ENCODE measurements at regions not wholly inside any gene's neighbourhood (a gene's known extent, or its start where the extent isn't known, plus 50 kb on each side); places are given as distances from the start of the nearest gene placed in this dataset.

- no peak for DNase-seq (ENCODE audit: low read depth)
- no peak overlapping the region for H3K4me3 ChIP-seq (ENCODE audit: low read depth, low read length)
- TF ChIP-seq, protein P1, sequence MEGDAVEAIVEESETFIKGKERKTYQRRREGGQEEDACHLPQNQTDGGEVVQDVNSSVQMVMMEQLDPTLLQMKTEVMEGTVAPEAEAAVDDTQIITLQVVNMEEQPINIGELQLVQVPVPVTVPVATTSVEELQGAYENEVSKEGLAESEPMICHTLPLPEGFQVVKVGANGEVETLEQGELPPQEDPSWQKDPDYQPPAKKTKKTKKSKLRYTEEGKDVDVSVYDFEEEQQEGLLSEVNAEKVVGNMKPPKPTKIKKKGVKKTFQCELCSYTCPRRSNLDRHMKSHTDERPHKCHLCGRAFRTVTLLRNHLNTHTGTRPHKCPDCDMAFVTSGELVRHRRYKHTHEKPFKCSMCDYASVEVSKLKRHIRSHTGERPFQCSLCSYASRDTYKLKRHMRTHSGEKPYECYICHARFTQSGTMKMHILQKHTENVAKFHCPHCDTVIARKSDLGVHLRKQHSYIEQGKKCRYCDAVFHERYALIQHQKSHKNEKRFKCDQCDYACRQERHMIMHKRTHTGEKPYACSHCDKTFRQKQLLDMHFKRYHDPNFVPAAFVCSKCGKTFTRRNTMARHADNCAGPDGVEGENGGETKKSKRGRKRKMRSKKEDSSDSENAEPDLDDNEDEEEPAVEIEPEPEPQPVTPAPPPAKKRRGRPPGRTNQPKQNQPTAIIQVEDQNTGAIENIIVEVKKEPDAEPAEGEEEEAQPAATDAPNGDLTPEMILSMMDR (IDR thresholded peaks at IDR 0.05; ENCODE audit: insufficient read depth, low read length) = no peak
These were observed 55.5 kb downstream of the GSPT2 start for GRCh38 chrX:51798701-51799100.

DNA sequence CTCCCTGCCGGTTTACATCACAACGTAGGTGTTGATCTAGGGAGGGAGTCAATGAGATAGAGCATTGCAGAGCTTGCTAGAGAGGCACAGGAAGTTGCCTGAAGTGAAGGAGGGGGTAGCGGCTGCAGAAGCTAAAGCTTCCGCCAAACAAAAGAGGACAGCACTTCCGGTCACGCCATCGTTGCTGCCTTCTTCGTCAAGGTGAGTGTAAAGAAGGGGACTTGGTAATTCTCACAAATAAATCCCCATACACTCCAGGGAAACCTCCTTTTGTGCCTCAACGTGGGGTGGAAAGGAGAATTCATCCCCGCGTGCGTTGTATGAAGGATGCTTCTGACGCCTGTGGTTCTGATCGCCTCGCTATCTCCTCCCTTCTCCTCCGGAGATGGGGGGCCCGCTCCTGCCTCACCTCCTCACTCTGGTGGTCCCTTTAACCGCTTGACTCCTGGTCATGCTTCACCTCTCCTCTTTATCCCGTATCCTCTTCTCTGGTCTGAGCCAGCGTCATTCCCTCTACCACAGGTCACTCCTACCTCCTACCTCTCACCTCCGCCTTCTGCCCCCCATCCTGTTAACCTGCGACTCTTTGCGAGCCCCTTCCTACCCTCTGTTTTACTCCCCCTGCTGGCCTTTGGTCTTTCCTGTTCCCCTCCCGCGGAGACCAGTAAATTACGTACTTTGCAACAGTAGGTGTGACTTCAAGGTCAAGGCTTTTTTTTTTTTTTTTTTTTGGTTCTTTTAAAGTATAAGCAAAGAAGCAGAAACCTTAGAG, 59.9 kb downstream of the GSPT2 start:
- peak overlapping the region; percentile 80 for H3K4me3 ChIP-seq (ENCODE audit: low read depth, low read length)
- DNase-seq (ENCODE audit: low read depth) = peak; percentile 65
- TF ChIP-seq, protein P1 (IDR thresholded peaks at IDR 0.05; ENCODE audit: insufficient read depth, low read length) = peak; percentile 26

- H3K4me3 ChIP-seq (ENCODE audit: low read depth, low read length) = peak overlapping the region; percentile 80
- TF ChIP-seq, protein P1 (IDR thresholded peaks at IDR 0.05; ENCODE audit: insufficient read depth, low read length) = no peak
- peak; percentile 22 for DNase-seq (ENCODE audit: low read depth)
These were observed 60.6 kb downstream of the GSPT2 start for GRCh38 chrX:51803833-51804232.

- no peak for DNase-seq (ENCODE audit: low read depth)
- TF ChIP-seq, protein P1 (IDR thresholded peaks at IDR 0.05; ENCODE audit: insufficient read depth, low read length) = peak; percentile 17
- H3K4me3 ChIP-seq (ENCODE audit: low read depth, low read length) = no peak overlapping the region
These were observed 61.5 kb downstream of the GSPT2 start for GRCh38 chrX:51804741-51805140.

- no peak overlapping the region for H3K4me3 ChIP-seq (ENCODE audit: low read depth, low read length)
- TF ChIP-seq, protein P1 (IDR thresholded peaks at IDR 0.05; ENCODE audit: insufficient read depth, low read length) = no peak
- no peak for DNase-seq (ENCODE audit: low read depth)
These were observed 70.7 kb downstream of the GSPT2 start for GRCh38 chrX:51813886-51814460.

DNA sequence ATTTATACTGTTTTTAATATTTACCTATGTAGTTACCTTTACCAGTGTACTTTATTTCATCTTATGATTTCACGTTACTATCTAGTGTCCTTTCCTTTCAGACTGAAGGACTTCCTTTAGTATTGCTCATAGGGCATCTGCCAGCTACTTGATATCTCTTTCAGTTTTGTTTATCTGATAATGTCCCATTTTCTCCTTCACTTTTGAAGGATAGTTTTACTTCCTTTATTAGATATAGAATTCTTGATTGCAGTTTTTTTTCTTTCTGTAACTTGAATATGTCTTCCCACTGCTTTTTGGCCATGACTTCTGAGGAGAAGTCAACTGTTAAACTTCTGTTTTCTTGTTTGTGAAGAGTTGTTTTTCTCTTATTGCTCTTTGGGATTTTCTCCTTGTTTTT, 69.4 kb upstream of the MAGED1 start:
- TF ChIP-seq, protein P1 (IDR thresholded peaks at IDR 0.05; ENCODE audit: insufficient read depth, low read length) = no peak
- no peak for DNase-seq (ENCODE audit: low read depth)
- no peak overlapping the region for H3K4me3 ChIP-seq (ENCODE audit: low read depth, low read length)
